ENCODE measurements at regions not wholly inside any gene's neighbourhood (a gene's known extent, or its start where the extent isn't known, plus 50 kb on each side); places are given as distances from the start of the nearest gene placed in this dataset.

DNA sequence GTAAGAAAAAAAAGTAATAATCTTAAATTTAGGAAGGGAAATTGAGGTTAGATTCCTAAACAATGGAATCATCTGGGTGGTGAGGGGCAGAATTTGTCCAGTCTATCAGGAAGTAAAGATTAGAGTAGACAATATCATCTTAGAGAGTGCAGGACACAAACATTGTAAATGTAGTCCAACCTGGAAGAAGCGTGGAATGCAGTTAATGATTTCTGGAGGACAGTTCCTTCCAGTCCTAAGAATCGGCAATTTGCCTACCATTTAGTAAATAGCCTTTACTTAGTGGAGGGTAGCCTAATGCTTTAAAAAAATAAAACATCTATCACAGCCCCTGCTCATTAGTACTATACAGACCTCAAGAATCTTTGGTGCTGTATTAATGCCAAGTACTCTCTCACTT is 147.5 kb upstream of the TTC29 start:
- no peak overlapping the region for H3K23ac ChIP-seq (ENCODE audit: insufficient read length)
- TF ChIP-seq CBX8 (IDR thresholded peaks at IDR 0.05; ENCODE audit: borderline replicate concordance, low read depth, low read length): no peak
- TF ChIP-seq ASH2L (IDR thresholded peaks at IDR 0.05; ENCODE audit: low read length): no peak
- no peak for TF ChIP-seq SP2 (IDR thresholded peaks at IDR 0.05; ENCODE audit: low read length)
- TF ChIP-seq KDM5A (IDR thresholded peaks at IDR 0.05; ENCODE audit: low read length): no peak
- no peak for TF ChIP-seq TAF1 (IDR thresholded peaks at IDR 0.05; ENCODE audit: low read depth, low read length)
- TF ChIP-seq, protein P1, sequence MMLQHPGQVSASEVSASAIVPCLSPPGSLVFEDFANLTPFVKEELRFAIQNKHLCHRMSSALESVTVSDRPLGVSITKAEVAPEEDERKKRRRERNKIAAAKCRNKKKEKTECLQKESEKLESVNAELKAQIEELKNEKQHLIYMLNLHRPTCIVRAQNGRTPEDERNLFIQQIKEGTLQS (IDR thresholded peaks at IDR 0.05; ENCODE audit: insufficient read depth, low read depth, low read length): no peak
- no peak for TF ChIP-seq EZH2 (IDR thresholded peaks at IDR 0.05; ENCODE audit: low read depth, low read length, severe bottlenecking)
- no peak for TF ChIP-seq FOSL1 (IDR thresholded peaks at IDR 0.05; ENCODE audit: insufficient read depth, low read depth, low read length)
- TF ChIP-seq BRCA1 (IDR thresholded peaks at IDR 0.05; ENCODE audit: low read depth, low read length): no peak
- no peak for TF ChIP-seq BACH1 (IDR thresholded peaks at IDR 0.05; ENCODE audit: low read length)
- TF ChIP-seq, protein P2, sequence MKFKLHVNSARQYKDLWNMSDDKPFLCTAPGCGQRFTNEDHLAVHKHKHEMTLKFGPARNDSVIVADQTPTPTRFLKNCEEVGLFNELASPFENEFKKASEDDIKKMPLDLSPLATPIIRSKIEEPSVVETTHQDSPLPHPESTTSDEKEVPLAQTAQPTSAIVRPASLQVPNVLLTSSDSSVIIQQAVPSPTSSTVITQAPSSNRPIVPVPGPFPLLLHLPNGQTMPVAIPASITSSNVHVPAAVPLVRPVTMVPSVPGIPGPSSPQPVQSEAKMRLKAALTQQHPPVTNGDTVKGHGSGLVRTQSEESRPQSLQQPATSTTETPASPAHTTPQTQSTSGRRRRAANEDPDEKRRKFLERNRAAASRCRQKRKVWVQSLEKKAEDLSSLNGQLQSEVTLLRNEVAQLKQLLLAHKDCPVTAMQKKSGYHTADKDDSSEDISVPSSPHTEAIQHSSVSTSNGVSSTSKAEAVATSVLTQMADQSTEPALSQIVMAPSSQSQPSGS (IDR thresholded peaks at IDR 0.05; ENCODE audit: low read length): no peak
- TF ChIP-seq SIX5 (IDR thresholded peaks at IDR 0.05; ENCODE audit: low read depth, low read length): no peak
- TF ChIP-seq RXRA (IDR thresholded peaks at IDR 0.05; ENCODE audit: insufficient read depth, low read depth, low read length): no peak
- TF ChIP-seq NRF1 (IDR thresholded peaks at IDR 0.05; ENCODE audit: low read depth, low read length): no peak

More for the DNA sequence above, 147.5 kb upstream of the TTC29 start:
- Histone ChIP-seq H3K4me3 (ENCODE audit: extremely low read depth in 1 of 4, insufficient read depth in 2 of 4, low read depth in 3 of 4, low read length in 4 of 4) (no peak overlapping the region), H3K23me2 (ENCODE audit: low read depth, low read length) (0 out of 2 replicates have a peak, but pooled peaks cover 2% of the 10 kb centered on the region), H4K20me1 (replicated peaks in 1 of 2; ENCODE audit: control insufficient read depth in 1 of 2, insufficient read depth in 2 of 2, low read length in 2 of 2) (no peaks in the 10 kb centered on the region), H3K9ac (replicated peaks in 1 of 4; ENCODE audit: extremely low read depth in 1 of 4, low read depth in 3 of 4, low read length in 3 of 4) (no peak overlapping the region), H3K27ac (ENCODE audit: low read depth, low read length) (no peak overlapping the region), H2BK5ac (ENCODE audit: low read depth, low read length) (no peak overlapping the region), H2BK15ac (ENCODE audit: low read length) (no peak overlapping the region), H3K4me2 (ENCODE audit: insufficient read depth in 1 of 2, low read depth in 2 of 2, low read length in 2 of 2) (no peak overlapping the region), H4K8ac (ENCODE audit: extremely low read depth, insufficient read depth, low read length) (no peak overlapping the region), H3K79me2 (ENCODE audit: control insufficient read depth in 1 of 2, insufficient read depth in 2 of 2, low read length in 2 of 2) (no peaks in the 10 kb centered on the region), H2BK120ac (replicated peaks; ENCODE audit: low read depth, low read length) (no peak overlapping the region), H2BK12ac (ENCODE audit: low read depth, low read length) (no peak overlapping the region), H3K14ac (ENCODE audit: insufficient read length) (no peak overlapping the region), H3K9me3 (ENCODE audit: insufficient read depth in 2 of 2, low read depth in 1 of 2, low read length in 1 of 2) (no peaks in the 10 kb centered on the region), H3K27me3 (replicated peaks in 1 of 4; ENCODE audit: control insufficient read depth in 3 of 4, extremely low read depth in 1 of 4, insufficient read depth in 3 of 4, low read length in 3 of 4) (no peaks in the 10 kb centered on the region), H3K4ac (replicated peaks; ENCODE audit: insufficient read length, low read depth, low read length) (no peak overlapping the region), H3K79me1 (ENCODE audit: low read depth, low read length) (no peaks in the 10 kb centered on the region), H3K18ac (ENCODE audit: extremely low read depth, low read length) (no peak overlapping the region), H3K56ac (replicated peaks; ENCODE audit: insufficient read length, low read depth, low read length) (no peak overlapping the region), H3K36me3 (ENCODE audit: control insufficient read depth in 2 of 4, insufficient read depth in 4 of 4, low read length in 3 of 4) (no peaks in the 10 kb centered on the region), H3K4me1 (replicated peaks in 1 of 4; ENCODE audit: control insufficient read depth in 3 of 4, insufficient read depth in 4 of 4, low read length in 3 of 4) (peaks cover 0 to 3% (median 0%) of the 10 kb centered on the region in 4 experiments; a peak in 1 of 7 replicates), H2AK5ac (ENCODE audit: low read depth, low read length) (no peak overlapping the region), H4K5ac (ENCODE audit: insufficient read length, low read depth, low read length) (no peak overlapping the region), H2BK20ac (ENCODE audit: low read length) (no peak overlapping the region), H2AFZ (ENCODE audit: low read length) (no peak overlapping the region), H4K91ac (replicated peaks; ENCODE audit: insufficient read length, low read length) (no peak overlapping the region)
- CTCF ChIA-PET (ENCODE audit: partially characterized antibody): interaction anchor here (1.3 to 9.5 kb wide), 2 partner anchors 69 to 74 kb away, joined by 4 to 120 read pairs; no protein-coding TSS in a partner anchor
- WGBS, 2 experiments (ENCODE audit: extremely low coverage in 1 of 2, insufficient coverage in 1 of 2, insufficient read length in 1 of 2, insufficient replicate concordance in 2 of 2, low coverage in 1 of 2, low lambda C conversion rate in 2 of 2, missing lambda C conversion rate in 1 of 2): 83% methylated on average over 2 of the region's 2 CpGs; no CpG with 5 or more reads in 1 of the 2 experiments
- no peak for FAIRE-seq
- POLR2A ChIA-PET (ENCODE audit: partially characterized antibody): no interaction called here
- DNase-seq (ENCODE audit: low read depth in 1 of 2, low spot score in 2 of 2): no peak
